ENCODE measurements at regions not wholly inside any gene's neighbourhood (a gene's known extent, or its start where the extent isn't known, plus 50 kb on each side); places are given as distances from the start of the nearest gene placed in this dataset.
"Not testable (repeated sequence)": the region's sequence is repeated elsewhere in the genome, so short reads cannot be mapped to it uniquely, and the experiment has no call there.

DNA sequence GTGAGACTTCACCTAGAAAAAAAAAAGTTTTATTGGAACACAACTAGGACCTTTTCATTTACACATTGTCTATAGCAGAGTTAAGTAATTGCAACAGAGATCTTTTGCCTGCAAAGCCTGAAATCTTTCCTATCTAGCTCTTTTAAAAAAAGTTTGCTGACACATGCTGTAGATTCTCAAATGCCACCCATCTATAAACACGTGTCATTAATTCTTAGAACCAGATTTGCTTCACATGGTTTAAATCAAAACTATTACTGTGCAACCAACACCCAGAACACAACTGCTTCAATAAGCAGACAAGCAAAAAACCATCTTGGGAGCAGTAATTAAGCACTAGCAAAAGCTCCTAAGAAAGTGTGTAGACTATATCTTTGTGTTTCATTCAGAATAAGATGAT is 55.0 kb downstream of the OXSM start:
- no peak for DNase-seq (ENCODE audit: low read depth)

DNA sequence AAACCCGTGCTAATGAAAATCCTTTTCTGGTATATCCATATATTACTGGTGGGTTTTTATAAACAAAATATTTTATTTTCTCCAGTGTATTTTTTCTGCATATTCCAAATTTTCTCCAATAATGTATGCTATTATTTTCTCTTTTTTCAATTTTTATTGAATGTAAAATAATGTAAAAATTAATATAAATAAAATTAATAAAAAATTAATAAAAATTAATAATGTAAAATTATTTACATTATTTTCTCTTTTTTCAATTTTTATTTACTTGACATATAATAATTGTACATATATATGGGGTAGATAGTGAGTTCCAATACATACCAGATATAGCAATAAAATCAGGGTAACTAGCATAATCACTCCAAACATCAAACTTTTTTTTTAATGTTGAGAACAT is 56.4 kb downstream of the OXSM start:
- DNase-seq (ENCODE audit: low read depth), result no peak

DNA sequence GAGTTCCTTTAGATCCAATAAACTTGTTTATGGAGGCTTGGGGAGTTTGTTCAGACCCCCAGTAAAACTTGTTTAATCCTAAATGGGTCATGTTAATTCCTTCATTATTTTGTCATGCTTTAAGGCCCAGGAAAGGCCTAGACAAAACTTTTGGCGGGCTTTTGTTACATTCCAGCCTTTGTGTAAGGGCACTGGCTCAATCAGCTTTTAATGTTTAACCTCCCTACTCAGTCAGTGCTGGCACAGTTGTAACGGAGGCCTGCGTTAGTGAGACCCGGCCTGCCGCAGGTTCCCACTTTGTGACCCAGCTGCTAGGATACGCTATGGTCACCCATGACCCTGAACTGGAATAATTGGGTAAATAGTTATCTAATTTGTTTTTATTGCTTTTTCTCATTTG is 59.2 kb downstream of the OXSM start:
- no peak for DNase-seq (ENCODE audit: low read depth)

DNA sequence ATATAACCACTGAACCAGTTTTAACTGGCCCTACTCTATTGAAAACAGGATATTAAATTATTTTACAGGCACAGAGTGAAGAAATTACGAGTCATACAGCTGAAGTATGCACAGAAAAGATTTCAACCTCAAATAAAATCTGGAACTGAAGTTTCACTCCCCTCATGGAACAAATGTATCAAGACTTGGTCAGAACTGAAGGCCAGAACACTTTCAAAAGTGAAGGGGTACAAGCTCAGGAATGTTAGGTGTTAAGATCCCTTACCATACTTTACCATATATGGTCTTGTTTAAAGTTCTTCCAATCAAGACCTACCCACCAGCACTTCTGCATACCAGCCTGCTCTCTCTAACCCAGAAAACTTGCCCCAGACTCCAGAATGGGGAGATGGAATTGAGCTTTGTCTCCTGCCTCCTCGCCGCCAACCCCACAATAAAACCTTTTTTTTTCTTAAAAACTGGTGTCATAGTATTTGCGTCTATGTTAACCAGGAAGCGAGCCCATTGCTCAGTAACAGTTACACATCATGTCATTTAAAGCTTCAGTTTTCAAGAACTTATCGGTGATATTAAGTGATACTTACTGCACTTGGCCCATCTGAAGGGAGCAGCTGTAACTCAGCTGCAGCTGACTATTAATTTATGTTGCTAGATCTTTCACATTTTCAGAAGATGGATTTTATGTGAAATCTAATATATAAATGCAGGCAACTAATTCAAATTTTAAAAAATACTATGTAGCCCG is 59.9 kb downstream of the OXSM start:
- DNase-seq (ENCODE audit: low read depth), result no peak

DNA sequence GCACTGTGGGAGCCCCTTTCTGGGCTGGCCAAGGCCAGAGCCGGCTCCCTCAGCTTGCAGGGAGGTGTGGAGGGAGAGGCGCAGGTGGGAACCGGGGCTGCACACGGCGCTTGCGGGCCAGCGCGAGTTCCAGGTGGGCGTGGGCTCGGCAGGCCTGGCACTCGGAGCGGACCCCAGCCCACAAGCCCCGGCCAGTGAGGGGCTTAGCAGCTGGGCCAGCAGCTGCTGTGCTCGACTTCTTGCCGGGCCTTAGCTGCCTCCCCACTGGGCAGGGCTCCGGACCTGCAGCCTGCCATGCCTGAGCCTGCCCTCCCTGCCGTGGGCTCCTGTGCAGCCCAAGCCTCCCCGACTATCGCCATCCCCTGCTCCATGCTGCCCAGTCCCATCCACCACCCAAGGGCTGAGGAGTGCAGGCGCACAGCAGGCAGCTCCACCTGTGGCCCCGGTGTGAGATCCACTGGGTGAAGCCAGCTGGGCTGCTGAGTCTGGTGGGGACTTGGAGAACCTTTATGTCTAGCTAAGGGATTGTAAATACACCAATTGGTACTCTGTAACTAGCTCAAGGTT is 61.9 kb downstream of the OXSM start:
- DNase-seq (ENCODE audit: low read depth), result not testable (repeated sequence)

DNA sequence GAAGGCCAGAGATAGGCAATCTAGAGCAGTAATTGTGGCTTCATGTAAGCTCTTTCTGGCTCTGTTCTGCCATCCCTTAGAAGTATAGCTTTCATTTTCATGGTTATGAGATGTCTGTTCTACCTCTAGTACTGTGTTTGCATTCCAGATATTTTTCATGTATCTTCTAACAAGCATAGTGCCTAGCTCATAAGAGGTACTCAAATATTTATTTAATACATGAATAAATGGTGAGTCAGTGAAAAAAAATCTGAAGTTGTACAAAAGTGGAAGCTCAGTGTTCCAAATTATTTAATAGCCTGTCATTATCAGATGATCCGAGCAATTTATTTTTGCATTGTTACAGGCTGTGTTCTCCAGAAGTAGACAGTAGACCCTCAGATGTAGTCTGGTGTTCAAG is 64.3 kb downstream of the OXSM start:
- DNase-seq (ENCODE audit: low read depth), result peak; percentile 42

DNA sequence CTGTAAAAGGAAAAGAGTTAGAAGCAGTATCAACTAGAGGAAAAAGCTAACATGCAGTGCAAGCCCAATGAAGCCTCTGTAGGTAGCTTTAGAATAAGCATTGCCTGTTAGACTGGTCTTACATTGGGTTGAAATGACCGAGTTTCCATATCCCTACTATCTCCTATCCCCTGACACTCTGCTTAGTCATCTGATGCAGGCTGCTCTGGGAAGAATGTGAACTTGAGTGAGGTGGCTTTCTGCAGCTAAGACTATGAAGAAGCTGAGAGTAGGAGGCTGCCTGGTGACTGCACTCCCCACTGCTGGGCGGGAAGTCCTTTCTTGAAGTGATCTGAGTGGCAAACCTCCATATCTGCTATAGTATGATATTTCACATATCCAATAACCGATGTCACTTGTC is 64.7 kb downstream of the OXSM start:
- peak; percentile 78 for DNase-seq (ENCODE audit: low read depth)

DNA sequence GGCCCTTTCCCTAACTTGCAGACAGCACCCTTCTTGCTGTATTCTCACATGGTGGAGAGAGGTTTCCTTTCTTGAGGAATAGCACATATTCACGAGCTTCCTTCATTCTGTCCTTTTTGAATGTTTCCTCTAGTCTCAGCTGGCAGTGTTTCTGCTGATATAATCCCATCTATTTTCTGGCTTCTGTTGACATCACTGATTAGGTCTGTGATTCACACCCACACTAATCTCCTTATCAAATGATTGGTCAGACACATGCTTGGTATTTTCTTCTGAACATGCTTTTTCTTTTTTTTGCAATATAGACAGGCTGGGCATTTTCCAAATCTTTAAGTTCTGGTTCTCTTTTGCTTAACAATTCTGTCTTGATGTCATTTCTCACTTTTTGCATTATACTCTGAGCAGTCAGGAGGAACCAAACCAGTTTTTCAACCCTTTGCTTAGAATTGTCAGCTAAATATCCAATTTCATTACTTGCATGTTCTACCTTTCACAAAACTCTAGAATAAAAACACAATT is 65.4 kb downstream of the OXSM start:
- DNase-seq (ENCODE audit: low read depth), result no peak

DNA sequence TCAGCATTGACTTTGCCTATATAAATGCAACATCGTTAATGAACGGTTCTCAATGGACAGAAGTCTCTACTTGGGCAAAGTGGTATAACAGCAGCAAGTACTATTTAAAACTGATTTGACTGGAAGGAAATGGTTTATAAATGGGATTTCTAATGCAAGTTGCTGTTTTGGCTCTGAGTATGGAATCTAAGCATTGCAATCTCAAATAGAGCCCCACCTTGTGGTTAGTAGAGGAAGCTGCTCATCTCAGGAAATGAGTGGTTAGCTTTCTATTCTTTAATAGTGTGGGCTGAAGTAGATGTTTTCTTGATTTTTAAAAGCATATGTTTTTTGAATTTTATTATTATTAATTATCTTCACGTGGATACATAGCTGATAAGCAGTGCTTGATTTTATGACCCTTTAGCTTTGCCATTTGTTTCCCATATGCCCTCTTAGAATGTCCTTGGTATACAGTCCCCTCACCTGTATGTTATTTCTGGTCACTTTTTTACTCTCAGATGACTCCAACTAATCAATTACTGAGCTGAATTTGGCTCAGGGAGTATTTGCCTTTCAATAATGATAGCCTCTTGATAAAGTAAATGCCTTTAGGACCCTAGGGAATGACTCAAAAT is 67.1 kb downstream of the OXSM start:
- peak; percentile 68 for DNase-seq (ENCODE audit: low read depth)

DNA sequence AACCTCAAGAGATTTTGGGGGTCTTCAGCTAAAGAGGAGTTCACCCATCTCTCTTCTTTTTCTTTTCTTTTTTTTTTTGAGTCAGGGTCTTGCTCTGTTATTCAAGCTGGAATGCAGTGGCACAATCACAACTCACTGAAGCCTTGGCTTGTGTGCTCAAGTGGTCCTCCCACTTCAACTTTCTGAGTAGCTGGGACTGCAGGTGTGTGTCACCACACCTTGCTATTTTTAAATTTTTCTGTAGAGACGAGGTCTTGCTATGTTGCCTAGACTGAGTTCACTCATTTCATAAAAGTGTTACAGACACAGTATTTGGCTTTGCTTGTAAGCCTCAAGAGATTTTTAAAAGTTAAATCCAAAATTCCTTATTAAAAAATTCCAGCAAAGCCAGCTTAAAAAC is 71.7 kb downstream of the OXSM start:
- no peak for DNase-seq (ENCODE audit: low read depth)

DNA sequence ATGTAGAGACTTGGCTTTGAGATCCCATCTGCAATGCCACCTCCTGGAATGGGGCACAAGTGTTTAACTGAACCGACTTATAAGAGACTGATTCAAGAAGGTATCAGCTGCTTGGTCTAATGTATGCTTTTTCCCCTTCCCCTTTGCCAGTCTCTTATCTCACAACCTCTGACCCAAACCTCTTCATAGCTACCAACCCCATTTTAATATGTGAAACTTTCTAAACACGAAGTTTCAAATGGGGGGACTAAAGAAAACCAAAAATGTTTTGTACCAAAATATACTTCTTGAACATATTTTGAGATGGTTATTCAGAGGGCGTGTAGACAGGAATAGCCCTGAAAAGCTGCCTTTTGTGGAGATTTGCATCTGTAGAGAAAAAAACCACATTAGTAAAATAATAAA is 73.1 kb downstream of the OXSM start:
- no peak for DNase-seq (ENCODE audit: low read depth)

DNA sequence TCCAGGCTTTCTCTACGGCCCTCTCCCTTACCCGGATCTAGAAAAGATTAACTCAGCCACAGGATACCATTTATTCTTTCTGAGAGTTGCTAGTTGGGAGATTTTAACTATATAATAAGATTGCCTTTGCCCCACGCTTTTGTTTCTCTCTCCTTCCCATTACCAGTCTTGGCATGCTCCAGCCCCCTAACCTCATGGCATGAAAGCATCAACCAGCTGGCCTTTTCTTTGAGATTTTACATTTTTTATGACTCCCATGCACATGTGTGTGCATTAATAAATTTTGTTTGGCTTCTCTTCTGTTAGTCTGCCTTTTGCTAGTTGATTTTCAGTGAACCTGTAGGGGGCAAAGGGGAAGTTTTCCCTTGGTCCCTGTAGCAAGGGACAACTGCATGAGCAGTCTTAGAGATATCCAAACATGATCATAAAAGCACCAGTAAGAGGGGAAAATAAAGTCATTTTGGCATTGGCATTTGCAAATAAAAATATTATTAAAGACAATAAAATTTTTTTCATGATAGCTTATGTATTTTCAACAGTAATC is 73.6 kb downstream of the OXSM start:
- no peak for DNase-seq (ENCODE audit: low read depth)

DNA sequence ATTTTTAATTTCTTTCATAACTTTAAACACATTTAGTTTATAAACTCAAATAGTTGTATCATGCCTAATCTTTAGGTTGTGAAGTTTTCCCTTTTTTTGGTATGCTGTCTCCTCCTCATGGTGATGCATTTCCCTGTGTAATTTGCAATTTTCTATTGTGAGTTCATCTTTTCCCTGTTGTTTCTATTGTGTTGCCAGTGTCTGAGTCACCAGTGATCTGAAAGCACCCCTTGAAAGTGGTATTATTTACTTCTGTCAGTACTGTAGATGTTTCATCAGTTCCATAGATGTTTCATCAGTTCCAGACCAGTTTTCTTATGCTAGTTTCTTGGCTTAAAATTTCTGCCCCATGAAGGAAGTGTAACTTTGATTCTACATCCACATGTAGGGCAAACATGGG is 80.6 kb downstream of the OXSM start:
- DNase-seq (ENCODE audit: low read depth), result peak; percentile 45

DNA sequence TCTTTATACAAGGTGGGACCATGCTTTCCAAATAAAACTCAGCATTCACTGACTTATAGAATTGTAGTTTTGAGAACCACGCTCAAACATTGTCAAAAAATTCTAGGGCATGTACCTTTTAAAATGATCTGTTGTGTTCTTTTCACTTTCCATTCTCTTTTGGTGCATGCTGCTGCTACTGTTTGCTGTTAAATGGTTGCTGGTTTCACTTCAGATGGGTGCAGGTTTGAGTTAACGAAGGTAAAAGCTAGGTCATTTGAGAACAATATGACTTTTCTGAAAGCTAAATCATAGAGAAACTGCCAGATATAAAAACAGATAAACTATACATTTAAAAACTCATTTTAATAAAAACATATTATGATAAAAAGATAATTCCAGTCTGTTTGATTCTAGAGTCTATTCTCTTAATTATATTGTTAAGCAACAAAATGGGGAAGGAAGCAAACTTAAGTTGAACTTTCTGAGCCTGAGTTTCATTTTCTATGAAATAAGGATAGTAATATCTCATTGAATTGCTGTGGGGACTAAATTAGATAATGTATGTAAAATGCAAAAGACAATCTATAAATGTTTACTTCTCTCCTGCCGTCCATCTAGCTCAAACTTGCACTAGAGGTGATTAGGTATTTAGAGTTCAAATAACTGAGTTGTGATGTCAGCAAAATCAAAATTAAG is 82.4 kb downstream of the OXSM start:
- no peak for DNase-seq (ENCODE audit: low read depth)

DNA sequence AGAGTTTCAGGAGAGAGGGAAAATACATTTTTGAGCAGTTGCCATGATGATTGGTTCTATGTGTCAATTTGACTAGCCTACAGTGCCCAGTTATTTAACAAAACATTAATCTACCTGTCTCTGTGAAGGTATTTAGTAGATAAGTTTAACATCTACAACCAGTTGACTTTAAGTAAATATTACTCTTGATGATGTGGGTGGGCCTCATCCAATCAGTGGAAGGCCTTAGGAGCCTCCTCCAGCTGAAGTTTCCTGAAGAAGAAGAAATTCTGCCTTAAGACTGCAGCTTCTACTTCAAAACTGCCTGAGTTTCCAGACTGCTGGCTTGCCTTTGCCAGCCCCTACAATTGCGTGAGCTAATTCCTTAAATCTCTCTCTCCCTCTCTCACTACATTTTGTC is 93.6 kb downstream of the OXSM start:
- DNase-seq (ENCODE audit: low read depth), result no peak

DNA sequence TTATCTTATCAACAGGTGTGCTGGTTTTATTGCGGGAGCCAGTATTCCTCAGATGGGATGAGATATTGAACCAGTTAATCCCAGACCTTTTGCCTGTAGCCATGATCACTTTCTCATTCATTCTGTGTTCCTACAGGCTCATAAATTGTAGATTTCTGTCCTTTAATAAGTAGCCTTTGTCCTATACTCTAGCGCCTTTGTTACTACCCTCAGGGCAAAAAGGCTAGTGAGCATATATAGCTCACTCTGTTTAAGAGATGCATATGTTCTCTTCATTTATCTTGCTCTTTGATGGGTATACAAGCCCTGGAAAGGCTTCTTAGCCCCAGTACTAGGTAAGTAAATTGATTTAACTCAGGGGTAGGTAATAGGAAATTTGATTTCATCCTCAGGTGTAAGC is 95.1 kb downstream of the OXSM start:
- DNase-seq (ENCODE audit: low read depth), result no peak

DNA sequence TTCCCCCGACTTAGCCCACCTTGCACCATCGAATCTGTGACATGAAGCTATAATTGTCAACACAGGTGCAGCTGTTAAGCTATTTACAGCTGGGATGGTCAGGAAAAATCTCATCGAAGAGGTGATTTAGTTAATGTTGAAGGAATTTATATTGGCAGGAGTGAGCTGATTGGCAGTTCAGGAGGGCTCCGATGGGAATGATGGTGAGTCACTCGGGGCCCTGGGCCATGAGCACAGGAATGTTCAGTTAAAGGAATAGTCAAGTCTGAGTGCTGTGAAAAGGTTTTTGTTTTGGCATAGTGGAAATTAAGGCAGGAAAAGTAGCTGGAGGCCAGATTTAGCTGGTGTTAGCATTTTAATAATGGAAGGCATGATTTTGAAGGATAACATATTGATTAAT is 95.7 kb downstream of the OXSM start:
- peak; percentile 62 for DNase-seq (ENCODE audit: low read depth)

DNA sequence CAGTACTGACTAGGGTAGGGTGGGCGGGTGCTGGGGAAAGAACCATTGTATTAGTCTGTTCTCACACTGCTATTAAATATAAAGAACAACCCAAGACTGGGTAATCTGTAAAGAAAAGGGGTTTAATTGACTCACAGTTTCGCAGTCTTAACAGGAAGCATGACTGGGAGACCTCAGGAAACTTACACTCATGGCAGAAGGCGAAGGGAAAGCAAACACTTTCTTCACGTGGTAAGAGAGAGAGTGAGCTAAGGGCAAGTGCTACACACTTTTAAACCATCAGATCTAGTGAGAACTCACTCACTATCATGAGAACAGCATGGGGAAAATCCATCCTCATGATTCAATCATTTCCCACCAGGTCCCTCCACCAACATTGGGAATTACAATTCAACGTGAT is 98.0 kb downstream of the OXSM start:
- no peak for DNase-seq (ENCODE audit: low read depth)

DNA sequence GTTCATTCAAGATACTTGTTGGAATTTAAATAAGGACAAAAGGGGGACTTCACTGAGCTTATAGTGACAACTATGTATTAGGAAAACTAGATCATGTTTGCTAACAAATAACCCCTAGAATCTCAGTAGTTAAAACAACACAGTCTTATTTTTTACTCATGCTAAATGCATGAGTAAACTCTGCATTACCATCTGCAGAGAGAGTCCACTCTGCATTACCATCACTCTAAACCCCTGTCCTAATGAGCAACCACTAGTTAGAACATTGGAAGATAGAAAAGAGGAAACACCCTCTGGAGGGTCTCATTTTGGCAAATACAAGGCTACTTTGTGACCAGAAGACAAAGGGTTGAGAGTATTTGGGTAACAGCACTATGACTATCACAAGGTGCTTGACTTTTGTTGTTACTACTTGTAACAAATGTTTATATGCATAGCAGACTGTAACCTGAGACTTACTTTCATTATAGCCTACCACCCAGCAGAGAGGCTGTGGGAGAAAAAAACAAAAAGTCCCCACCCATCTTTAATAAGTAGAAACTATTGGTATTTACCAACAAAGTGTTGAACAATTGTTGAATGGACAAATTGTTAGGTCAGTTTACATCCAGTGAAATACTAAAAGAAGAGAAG is 99.1 kb downstream of the OXSM start:
- DNase-seq (ENCODE audit: low read depth), result no peak

DNA sequence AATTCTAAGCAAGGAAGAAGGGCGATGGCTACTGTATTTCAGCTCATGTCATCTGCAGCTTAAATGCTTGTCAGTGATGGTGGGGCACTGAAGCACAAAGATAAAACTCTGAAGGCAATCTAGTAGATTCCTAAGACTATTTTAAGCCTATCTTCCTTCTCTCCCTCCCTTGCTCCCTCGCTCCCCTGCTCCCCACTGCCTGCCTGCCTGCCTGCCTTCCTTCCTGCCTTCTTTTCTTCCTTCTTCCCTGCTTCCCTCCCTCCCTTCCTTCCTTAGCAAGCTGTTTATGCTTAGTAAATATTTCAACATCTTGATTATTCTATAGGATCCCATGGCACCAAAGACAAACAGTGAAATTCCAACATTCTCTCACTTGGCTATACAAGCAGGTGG is 99.6 kb downstream of the OXSM start:
- DNase-seq (ENCODE audit: low read depth), result no peak

DNA sequence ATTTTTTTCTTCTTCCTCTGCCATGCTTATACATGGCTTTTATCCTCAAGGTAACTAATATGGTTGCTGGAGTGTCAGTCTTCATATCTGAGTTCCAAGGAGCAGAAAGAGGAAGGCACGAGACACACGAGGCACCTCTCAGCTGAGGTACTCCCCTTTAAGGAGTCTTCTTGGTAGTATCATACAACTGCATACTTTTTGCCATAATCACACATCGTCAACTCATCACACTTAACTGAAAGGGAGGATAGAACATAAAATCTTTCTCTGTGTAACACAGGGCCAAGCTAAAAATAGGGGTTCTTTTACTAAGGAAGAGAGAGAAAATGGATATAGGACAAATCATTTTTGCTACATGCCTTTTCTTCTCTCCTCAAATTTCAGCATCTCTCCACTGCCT is 104.2 kb downstream of the OXSM start:
- peak; percentile 13 for DNase-seq (ENCODE audit: low read depth)

DNA sequence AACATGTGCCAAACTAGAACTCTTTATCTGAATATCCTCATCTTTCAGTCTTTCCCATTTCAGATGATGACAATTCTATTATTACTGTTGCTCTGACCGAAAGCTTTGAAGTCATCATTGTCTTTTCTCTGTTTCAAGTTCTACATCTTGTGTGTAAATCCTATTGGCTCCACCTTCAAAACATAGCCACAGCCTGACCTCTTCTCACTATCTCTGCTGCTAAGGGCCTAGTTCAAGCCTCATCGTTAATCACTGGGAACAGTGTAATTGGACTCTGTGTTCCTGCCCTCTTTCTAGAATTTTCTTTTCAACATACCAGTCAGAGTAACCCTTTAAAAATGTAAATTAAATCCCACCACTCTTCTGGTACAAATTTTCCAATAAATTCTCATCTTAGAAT is 105.1 kb downstream of the OXSM start:
- no peak for DNase-seq (ENCODE audit: low read depth)

Data from ELR (cell line).